ENCODE measurements at regions not wholly inside any gene's neighbourhood (a gene's known extent, or its start where the extent isn't known, plus 50 kb on each side); places are given as distances from the start of the nearest gene placed in this dataset.
"Not testable (repeated sequence)": the region's sequence is repeated elsewhere in the genome, so short reads cannot be mapped to it uniquely, and the experiment has no call there.

GRCh38 chr9:39588500-39589137 lies 233.2 kb downstream of the SPATA31A1 start:
- DNase-seq (ENCODE audit: insufficient read length, low spot score) (no peak), FAIRE-seq (no peak)
- TF ChIP-seq CTCF (IDR thresholded peaks at IDR 0.05; ENCODE audit: insufficient read depth, missing control alignments): no peak

DNA sequence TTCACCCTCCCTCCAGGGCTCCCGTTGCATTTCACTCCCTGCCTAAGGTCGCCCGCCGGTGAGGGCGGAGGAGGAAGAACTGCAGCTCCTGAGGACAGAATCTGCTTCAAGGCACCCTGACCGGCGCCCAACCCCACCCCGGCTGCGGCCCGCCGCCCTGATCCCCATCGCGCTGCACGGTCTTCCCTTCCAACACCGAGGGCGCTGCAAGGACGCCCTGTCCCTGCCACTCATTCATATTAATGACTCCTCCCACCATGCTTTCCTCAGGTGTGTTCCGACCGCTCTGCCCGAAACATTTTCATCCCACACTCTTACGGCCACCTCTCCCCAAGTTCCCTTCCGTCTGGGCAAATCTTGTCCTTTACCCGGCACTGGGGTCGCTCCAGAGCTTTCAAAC lies 248.6 kb downstream of the SPATA31A1 start:
- FAIRE-seq; DNase-seq (ENCODE audit: insufficient read length, low spot score): not testable (repeated sequence)

DNA sequence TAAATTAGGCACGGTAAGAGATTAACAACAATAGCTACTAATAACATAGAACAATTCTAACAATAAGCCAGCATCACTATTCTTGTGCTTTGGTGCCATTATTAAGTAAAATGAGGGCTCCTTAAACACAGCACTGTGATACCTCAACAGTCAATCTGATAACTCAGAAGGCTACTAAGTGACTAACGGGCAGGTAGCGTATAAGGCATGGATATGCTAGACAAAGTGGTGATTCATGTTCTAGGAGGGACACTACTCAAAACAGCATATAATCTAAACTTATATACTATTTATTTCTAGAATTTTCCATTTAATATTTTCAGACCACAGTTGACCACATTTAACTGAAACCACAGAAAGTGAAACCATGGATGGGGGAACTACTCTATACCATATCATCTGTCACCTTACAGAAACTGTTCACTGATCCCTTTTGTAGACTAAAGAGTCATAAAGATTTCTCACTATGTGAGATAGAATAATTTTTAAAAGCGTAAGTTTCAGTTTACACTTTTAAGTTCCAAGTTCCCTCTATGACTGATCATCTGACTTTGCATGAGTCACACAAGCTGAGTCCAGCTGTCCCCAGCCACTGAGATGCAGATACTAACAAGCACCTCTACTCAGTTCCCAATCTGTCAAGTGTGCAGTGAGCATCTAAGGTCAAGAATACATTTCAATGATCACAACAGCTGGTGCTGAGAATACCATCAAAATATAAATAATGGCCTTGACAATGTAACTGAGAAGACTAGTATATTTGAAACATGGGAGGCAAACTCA lies 256.2 kb downstream of the SPATA31A1 start:
- FAIRE-seq: not testable (repeated sequence)

DNA sequence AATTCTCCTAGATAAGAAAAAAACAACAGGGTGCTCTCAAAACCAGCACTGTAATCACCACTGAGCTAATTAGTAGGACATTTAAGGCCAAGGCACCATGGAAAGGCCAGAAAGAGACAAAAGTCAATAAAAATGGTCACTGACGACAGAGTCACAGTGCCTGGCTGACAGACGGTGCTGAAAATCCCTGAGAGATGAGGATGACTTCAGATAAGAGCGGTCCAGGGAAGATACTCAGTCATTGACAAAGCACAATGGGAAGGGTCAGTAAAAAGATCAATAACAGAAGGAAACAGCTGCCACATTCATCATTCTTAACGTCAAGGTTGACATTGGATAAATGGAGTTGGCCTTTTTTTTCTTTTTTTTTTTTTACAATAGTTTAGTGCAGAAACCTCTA lies 261.0 kb downstream of the SPATA31A1 start:
- DNase-seq (ENCODE audit: insufficient read length, low spot score); FAIRE-seq: not testable (repeated sequence)

More for the DNA sequence above, 256.2 kb downstream of the SPATA31A1 start:
- not testable (repeated sequence) for DNase-seq (ENCODE audit: insufficient read length, low spot score)

- FAIRE-seq; DNase-seq (ENCODE audit: insufficient read length, low spot score): not testable (repeated sequence)
Observed at GRCh38 chr9:39624048-39624447, 268.6 kb downstream of the SPATA31A1 start.

DNA sequence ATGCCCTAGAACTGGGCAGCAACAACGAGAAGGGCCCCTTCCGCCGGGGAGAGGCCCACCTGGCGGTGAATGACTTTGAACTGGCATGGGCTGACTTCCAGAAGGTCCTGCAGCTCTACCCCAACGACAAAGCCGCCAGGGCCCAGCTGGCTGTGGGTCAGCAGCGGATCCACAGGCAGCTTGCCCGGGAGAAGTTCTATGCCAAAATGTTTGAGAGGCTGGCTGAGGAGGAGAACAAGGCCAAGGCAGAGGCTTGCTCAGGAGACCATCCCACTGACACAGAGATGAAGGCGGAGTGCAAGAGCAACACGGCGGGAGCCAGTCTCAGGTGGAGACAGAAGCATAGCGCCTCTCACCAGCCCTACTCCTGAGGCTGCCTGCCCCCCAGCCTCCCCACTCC lies 276.6 kb downstream of the SPATA31A1 start:
- FAIRE-seq; DNase-seq (ENCODE audit: insufficient read length, low spot score): not testable (repeated sequence)

DNA sequence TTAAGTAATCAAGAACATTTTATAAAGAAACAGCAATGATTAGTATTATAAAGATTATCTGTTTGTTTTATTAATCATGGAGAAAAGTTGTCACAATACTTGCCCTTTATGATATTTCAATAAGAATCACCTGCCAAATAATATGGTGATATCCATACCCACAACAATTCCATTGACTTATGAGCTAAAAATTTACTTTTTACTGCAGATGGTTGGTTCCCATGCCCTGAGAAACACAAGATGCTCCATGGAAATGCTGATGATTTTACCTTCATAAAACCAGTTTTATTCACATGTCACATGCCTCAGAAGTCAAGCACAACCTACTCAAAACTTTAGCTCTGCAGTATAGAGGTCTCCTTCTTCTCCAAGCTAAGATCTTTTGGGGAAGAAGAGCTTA lies 293.6 kb downstream of the SPATA31A1 start:
- DNase-seq (ENCODE audit: insufficient read length, low spot score); FAIRE-seq: not testable (repeated sequence)

DNA sequence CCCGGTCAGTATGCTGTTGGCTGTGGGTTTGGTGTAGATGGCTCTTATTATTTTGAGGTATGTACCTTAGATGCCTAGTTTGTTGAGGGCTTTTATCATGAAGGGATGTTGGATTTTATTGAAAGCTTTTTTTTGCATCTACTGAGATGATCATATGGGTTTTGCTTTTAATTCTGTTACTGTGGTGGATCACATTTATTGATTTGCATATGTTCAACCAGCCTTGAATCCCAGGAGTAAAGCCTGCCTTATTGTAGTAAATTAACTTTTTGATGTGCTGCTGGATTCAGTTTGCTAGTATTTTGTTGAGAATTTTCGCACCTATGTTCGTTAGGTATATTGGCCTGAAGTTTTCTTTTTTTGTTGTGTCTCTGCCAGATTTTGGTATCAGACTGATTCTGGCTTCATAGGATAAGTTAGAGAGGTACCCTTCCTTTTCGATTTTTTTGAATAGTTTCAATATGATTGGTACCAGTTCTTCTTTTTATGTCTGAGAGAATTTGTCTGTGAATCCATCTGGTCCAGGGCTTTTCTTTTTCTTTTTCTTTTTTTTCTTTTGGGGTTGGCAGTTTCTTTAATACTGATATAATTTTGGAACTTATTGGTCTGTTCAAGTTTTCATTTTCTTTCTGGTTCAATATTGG lies 301.6 kb downstream of the SPATA31A1 start:
- not testable (repeated sequence) for DNase-seq (ENCODE audit: insufficient read length, low spot score); FAIRE-seq

GRCh38 chr9:39663020-39663419 lies 307.6 kb downstream of the SPATA31A1 start:
- DNase-seq (ENCODE audit: insufficient read length, low spot score); FAIRE-seq: not testable (repeated sequence)

- not testable (repeated sequence) for DNase-seq (ENCODE audit: insufficient read length, low spot score); FAIRE-seq
Observed at GRCh38 chr9:39663713-39664112, 308.2 kb downstream of the SPATA31A1 start.

DNA sequence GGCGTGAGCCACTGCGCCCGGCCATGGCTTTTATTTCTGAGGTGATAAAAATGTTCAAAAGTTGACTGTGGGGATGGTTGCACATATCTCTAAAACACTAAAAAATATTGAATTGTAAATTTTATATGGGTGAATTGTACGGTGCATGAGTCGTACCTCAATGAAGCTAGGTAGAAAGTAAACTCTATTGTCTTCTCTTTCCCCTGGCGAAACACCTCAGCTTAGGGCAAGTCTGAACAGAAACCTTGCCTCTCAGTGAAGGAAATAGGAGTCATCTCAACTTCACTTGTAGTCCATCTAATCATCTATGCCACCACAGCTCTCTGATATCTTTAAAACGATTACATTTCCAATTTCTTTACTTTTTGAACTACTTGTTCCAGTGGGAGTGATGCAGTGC lies 309.6 kb downstream of the SPATA31A1 start:
- FAIRE-seq: not testable (repeated sequence)

DNA sequence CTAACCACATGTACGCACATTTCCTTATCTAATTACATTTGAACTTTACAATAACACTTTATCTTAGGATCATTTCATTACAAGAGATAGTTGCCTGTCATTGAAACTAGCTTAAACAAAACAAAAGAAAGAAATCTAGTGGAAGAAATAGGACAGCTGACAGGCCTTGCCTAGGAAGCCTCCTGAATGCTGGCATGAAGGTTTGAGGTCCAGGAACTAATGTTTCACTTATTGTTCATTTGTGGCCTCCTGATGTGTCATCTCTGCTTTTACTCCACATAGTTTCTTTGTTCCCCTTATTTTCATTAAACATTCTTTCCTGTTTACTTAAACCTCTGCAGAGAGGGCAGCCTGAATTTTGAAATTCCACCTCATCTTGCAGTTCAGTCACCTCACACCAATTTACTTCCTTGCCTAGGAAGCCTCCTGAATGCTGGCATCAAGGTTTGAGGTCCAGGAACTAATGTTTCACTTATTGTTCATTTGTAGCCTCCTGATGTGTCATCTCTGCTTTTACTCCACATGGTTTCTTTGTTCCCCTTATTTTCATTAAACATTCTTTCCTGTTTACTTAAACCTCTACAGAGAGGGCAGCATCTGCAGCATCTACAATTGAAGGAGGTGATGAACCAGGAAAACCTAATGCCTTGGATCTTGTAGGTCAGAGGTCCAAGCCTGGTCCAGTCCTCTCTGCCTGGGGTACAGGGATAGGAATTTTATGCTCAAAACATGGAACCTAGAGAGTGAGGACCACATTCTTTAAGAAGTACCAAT lies 319.2 kb downstream of the SPATA31A1 start:
- DNase-seq (ENCODE audit: insufficient read length, low spot score); FAIRE-seq: not testable (repeated sequence)

More for the DNA sequence above, 309.6 kb downstream of the SPATA31A1 start:
- not testable (repeated sequence) for DNase-seq (ENCODE audit: insufficient read length, low spot score)

GRCh38 chr9:39675211-39675553 lies 319.7 kb downstream of the SPATA31A1 start:
- not testable (repeated sequence) for DNase-seq (ENCODE audit: insufficient read length, low spot score); FAIRE-seq

- DNase-seq (ENCODE audit: insufficient read length, low spot score); FAIRE-seq: not testable (repeated sequence)
Observed at GRCh38 chr9:39678534-39679263, 323.2 kb downstream of the SPATA31A1 start.

DNA sequence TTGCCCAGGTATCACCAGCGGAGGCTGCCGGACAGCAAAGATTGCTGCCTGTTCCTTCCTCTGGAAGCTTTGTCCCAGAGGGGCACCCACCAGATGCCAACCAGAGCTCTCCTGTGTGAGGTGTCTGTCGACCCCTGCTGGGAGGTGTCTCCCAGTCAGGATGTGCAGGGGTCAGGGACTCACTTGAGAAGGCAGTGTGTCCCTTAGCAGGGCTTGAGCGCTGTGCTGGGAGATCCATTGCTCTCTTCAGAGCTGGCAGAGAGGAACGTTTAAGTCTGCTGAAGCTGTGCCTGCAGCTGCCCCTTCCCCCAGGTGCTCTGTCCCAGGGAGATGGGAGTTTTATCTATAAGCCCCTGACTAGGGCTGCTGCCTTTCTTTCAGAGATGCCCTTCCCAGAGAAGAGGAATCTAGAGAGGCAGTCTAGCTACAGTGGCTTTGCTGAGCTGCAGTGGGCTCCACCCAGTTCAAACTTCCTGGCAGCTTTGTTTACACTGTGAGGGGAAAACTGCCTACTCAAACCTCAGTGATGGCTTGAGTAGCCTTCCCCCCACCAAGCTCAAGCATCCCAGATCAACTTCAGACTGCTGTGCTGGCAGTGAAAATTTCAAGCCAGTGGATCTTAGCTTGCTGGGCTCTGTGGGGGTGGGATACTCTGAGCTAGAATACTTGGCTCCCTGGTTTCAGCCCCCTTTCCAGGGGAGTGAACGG lies 325.4 kb downstream of the SPATA31A1 start:
- DNase-seq (ENCODE audit: insufficient read length, low spot score); FAIRE-seq: not testable (repeated sequence)

DNA sequence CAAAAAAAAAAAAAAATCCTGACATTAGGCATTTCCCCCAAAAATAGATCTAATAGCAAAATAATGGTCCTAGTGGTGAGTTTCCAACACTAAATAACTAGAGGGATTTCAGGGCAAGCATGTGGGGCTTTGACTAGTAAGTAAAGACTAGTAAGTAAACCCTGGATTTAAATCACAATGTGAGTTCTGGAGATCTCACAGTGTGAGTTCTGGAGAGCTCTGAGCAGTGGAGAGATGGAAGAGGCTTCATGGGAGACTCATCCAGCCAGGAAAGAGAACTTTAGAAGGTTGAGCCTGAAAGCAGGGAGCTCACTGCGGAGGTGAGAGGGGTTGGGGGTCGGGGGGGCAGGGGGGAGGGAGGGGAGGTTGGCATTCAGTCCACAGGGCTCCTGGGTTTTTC lies 373.4 kb downstream of the SPATA31A1 start:
- DNase-seq (ENCODE audit: insufficient read length, low spot score); FAIRE-seq: not testable (repeated sequence)

DNA sequence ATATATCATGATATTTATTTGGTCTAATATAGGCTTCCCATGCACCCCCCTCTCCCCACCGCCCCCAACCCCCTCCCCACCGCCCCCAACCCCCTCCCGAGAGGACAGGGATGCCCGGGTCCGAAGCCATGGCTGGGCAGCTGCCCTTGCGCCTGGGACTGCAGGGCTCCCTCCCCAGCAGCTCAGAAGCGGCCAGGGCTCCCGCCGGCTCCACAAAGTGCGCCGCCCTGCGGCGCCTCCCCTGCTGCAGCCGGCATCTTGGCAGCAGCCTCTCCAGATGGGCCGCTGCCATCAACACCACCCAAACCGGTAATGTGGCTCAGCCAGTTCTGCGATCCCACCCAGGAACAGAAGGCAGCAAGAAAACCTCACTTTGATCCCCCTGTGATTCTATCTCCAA lies 389.4 kb downstream of the SPATA31A1 start:
- DNase-seq (ENCODE audit: insufficient read length, low spot score); FAIRE-seq: not testable (repeated sequence)

All from D721Med (cell line).